ENCODE measurements at regions not wholly inside any gene's neighbourhood (a gene's known extent, or its start where the extent isn't known, plus 50 kb on each side); places are given as distances from the start of the nearest gene placed in this dataset.

- TF ChIP-seq, protein P1, sequence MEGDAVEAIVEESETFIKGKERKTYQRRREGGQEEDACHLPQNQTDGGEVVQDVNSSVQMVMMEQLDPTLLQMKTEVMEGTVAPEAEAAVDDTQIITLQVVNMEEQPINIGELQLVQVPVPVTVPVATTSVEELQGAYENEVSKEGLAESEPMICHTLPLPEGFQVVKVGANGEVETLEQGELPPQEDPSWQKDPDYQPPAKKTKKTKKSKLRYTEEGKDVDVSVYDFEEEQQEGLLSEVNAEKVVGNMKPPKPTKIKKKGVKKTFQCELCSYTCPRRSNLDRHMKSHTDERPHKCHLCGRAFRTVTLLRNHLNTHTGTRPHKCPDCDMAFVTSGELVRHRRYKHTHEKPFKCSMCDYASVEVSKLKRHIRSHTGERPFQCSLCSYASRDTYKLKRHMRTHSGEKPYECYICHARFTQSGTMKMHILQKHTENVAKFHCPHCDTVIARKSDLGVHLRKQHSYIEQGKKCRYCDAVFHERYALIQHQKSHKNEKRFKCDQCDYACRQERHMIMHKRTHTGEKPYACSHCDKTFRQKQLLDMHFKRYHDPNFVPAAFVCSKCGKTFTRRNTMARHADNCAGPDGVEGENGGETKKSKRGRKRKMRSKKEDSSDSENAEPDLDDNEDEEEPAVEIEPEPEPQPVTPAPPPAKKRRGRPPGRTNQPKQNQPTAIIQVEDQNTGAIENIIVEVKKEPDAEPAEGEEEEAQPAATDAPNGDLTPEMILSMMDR (IDR thresholded peaks at IDR 0.05), result no peak
- no peak for TF ChIP-seq POLR2A (IDR thresholded peaks at IDR 0.05)
Observed at GRCh38 chr4:156705311-156705710, 266.3 kb downstream of the PDGFC start.

Data from esophagus squamous epithelium (tissue), 4 donors.